B cell (primary cell): ENCODE measurements at regions not wholly inside any gene's neighbourhood (a gene's known extent, or its start where the extent isn't known, plus 50 kb on each side); places are given as distances from the start of the nearest gene placed in this dataset.

Experiments used
- ATAC-seq: fragments of 200-7000 bp; cut with Tn5 transposase; one replicate; pipeline ENCODE4 v1.10.0; 2021; ENCODE audit warnings: low read depth, mild to moderate bottlenecking, moderate number of reproducible peaks, moderate library complexity
- CTCF ChIA-PET: fragments of 350-600 bp; sonication (Branson Sonifier 250); formaldehyde crosslinking; loops from one replicate; lab custom pipeline; 2021; ENCODE audit warnings: antibody characterized with exemption, inconsistent platforms; lab: Charles Lee
- POLR2A ChIA-PET: fragments of 350-600 bp; sonication (Branson Sonifier 250); formaldehyde crosslinking; loops from one replicate; lab custom pipeline; 2021; ENCODE audit warnings: antibody characterized with exemption; lab: Charles Lee
- DNase-seq: peaks from one replicate; pipeline ENCODE4 v3.0.0; 2013
- H2AFZ ChIP-seq: 2 replicates; pipeline ENCODE4 v1.6.1; 2012; ENCODE audit warnings: mild to moderate bottlenecking, low read depth, low read length; ENCODE audit not compliant: insufficient read depth, poor library complexity, severe bottlenecking
- H3K27ac ChIP-seq, 2 donors: 1 replicate in 1 of 2; 2 replicates in 1 of 2; pipeline ENCODE4 v1.5.1; 2012 to 2013; ENCODE audit warnings: low read length in 2 of 2, mild to moderate bottlenecking in 2 of 2, moderate library complexity in 1 of 2
- H3K27me3 ChIP-seq, 4 experiments: fragments of 200-600 bp in 1 of 4; sonication (generic) in 1 of 4; replicated peaks in 1 of 4; 1 replicate in 2 of 4; 2 replicates in 2 of 4; pipeline versions ENCODE4 v1.6.1 to v1.7.0; 2013 to 2016; ENCODE audit warnings: low read length in 3 of 4, mild to moderate bottlenecking in 2 of 4, mixed read lengths in 1 of 4, moderate library complexity in 1 of 4; ENCODE audit not compliant: insufficient read depth in 4 of 4, control insufficient read depth in 3 of 4; ENCODE audit errors: control extremely low read depth in 1 of 4
- H3K36me3 ChIP-seq, 2 experiments: replicated peaks in 1 of 2; 1 replicate in 1 of 2; 2 replicates in 1 of 2; pipeline versions ENCODE4 v1.6.1 to v1.7.1; 2013; ENCODE audit warnings: low read length in 1 of 2; ENCODE audit not compliant: insufficient read depth in 2 of 2, control insufficient read depth in 1 of 2; ENCODE audit errors: control extremely low read depth in 1 of 2, extremely low read depth in 1 of 2
- H3K4me1 ChIP-seq, 2 donors: fragments of 200-600 bp in 1 of 2; sonication (generic) in 1 of 2; 1 replicate in 1 of 2; 2 replicates in 1 of 2; pipeline versions ENCODE4 v1.5.1 to v1.6.1; 2013 to 2017; ENCODE audit warnings: low read length in 2 of 2; ENCODE audit not compliant: control insufficient read depth in 2 of 2, insufficient read depth in 2 of 2
- H3K4me2 ChIP-seq: replicated peaks from 2 replicates; pipeline ENCODE3; 2012; ENCODE audit warnings: mild to moderate bottlenecking, low read depth, low read length; ENCODE audit not compliant: poor library complexity, severe bottlenecking
- H3K4me3 ChIP-seq, 5 experiments: fragments of 200-600 bp in 1 of 5; sonication (generic) in 1 of 5; 1 replicate in 3 of 5; 2 replicates in 2 of 5; pipeline versions ENCODE4 v1.5.1 to v1.7.0; 2011 to 2016; ENCODE audit warnings: low read length in 4 of 5, mild to moderate bottlenecking in 4 of 5, low read depth in 2 of 5, control low read depth in 1 of 5, moderate library complexity in 1 of 5; ENCODE audit not compliant: insufficient read depth in 1 of 5; ENCODE audit errors: control extremely low read depth in 1 of 5, extremely low read depth in 1 of 5
- H3K79me2 ChIP-seq: fragments of 200-600 bp; sonication (generic); one replicate; pipeline ENCODE4 v1.6.0; 2016; ENCODE audit warnings: low read length; ENCODE audit not compliant: control insufficient read depth, insufficient read depth
- H3K9ac ChIP-seq: fragments of 200-600 bp; sonication (generic); 2 replicates; pipeline ENCODE4 v1.6.1; 2017; ENCODE audit warnings: mild to moderate bottlenecking, low read length, moderate library complexity
- H3K9me3 ChIP-seq, 3 donors: one replicate each; pipeline versions ENCODE4 v1.6.1 to v1.7.1; 2013; ENCODE audit warnings: low read length in 2 of 3; ENCODE audit not compliant: control insufficient read depth in 2 of 3, insufficient read depth in 1 of 3; ENCODE audit errors: control extremely low read depth in 1 of 3
- H4K20me1 ChIP-seq: 2 replicates; pipeline ENCODE4 v1.6.0; 2012; ENCODE audit warnings: mild to moderate bottlenecking, low read length; ENCODE audit not compliant: insufficient read depth, control insufficient read depth, poor library complexity, severe bottlenecking
- H3K27ac Mint-ChIP-seq: one replicate; pipeline ENCODE4 v1.8.0; 2021; ENCODE audit warnings: mixed read lengths
- H3K27me3 Mint-ChIP-seq: one replicate; pipeline ENCODE4 v1.8.0; 2021; ENCODE audit warnings: mixed read lengths
- H3K4me1 Mint-ChIP-seq: one replicate; pipeline ENCODE4 v1.8.0; 2021; ENCODE audit warnings: mixed read lengths
- H3K4me3 Mint-ChIP-seq: one replicate; pipeline ENCODE4 v1.8.0; 2021; ENCODE audit warnings: mixed read lengths
- H3K9me3 Mint-ChIP-seq: one replicate; pipeline ENCODE4 v1.8.0; 2022; ENCODE audit warnings: mixed read lengths; ENCODE audit not compliant: insufficient read depth
- EZH2 ChIP-seq: IDR thresholded peaks from 2 replicates; pipeline ENCODE4 v1.6.1; 2012; ENCODE audit warnings: borderline replicate concordance, low read depth, mild to moderate bottlenecking, moderate library complexity, low read length; ENCODE audit not compliant: insufficient read depth, poor library complexity, severe bottlenecking
- WGBS: methylation state at CpG from one replicate; pipeline ENCODE4 v1.1.5; 2013; ENCODE audit warnings: missing lambda C conversion rate; ENCODE audit not compliant: insufficient coverage; 5-methylcytosine and 5-hydroxymethylcytosine counted together
- intact Hi-C: fragments of 100-400 bp; cut with micrococcal nuclease; formaldehyde crosslinking; loops from one replicate; pipeline ENCODE4 v1.10.0; 2022
- TF ChIP-seq, protein P1 (sequence below): fragments of 200-600 bp; IDR thresholded peaks from one replicate; pipeline ENCODE4 v1.8.0; 2022; ENCODE audit warnings: antibody characterized with exemption, mild to moderate bottlenecking

DNA sequence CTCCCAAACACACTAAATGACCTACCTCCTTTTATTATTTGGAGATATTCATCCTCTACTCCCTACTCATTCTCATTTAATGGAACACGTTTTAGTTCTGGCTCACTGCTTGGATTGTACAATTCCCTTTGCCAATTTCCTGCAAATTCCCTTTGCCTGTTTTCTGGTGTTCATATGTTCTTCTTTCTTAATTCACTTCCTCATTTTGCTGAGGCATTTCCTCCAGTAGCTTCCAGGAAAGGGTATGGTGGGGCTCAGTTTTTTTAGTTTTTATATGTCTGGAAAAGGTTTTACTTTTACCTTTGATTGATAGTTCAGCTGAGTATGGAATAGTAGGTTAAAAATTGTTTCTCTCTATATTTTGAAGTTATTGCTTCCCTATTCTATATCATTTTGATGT is 143.6 kb upstream of the GOLIM4 start:
- Mint-ChIP-seq H3K9me3 (no peaks in the 10 kb centered on the region), H3K27me3 (peaks cover 4% of the 10 kb centered on the region), H3K4me1 (no peaks in the 10 kb centered on the region), H3K4me3 (no peak overlapping the region), H3K27ac (no peak overlapping the region)
- intact Hi-C loops, result no loop called here
- Histone ChIP-seq H3K27ac (no peak overlapping the region), H3K79me2 (no peaks in the 10 kb centered on the region), H3K36me3 (no peaks in the 10 kb centered on the region), H3K27me3 (no peaks in the 10 kb centered on the region), H3K9me3 (peaks cover 0 to 1% (median 0%) of the 10 kb centered on the region in 3 donors), H3K4me3 (no peak overlapping the region), H3K4me2 (no peak overlapping the region), H3K9ac (no peak overlapping the region), H2AFZ (no peak overlapping the region), H4K20me1 (no peaks in the 10 kb centered on the region), H3K4me1 (no peaks in the 10 kb centered on the region)
- DNase-seq, result no peak
- ChIA-PET POLR2A (no interaction called here), CTCF (no interaction called here)
- no peak for ATAC-seq
- no CpG with 5 or more reads among the region's 1 CpG for WGBS
- TF ChIP-seq, protein P1, sequence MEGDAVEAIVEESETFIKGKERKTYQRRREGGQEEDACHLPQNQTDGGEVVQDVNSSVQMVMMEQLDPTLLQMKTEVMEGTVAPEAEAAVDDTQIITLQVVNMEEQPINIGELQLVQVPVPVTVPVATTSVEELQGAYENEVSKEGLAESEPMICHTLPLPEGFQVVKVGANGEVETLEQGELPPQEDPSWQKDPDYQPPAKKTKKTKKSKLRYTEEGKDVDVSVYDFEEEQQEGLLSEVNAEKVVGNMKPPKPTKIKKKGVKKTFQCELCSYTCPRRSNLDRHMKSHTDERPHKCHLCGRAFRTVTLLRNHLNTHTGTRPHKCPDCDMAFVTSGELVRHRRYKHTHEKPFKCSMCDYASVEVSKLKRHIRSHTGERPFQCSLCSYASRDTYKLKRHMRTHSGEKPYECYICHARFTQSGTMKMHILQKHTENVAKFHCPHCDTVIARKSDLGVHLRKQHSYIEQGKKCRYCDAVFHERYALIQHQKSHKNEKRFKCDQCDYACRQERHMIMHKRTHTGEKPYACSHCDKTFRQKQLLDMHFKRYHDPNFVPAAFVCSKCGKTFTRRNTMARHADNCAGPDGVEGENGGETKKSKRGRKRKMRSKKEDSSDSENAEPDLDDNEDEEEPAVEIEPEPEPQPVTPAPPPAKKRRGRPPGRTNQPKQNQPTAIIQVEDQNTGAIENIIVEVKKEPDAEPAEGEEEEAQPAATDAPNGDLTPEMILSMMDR, result no peak
- no peak for TF ChIP-seq EZH2

GRCh38 chr3:168233001-168233400 is 137.3 kb upstream of the GOLIM4 start:
- Histone ChIP-seq H3K9ac (no peak overlapping the region), H2AFZ (no peak overlapping the region), H3K4me3 (no peak overlapping the region), H3K9me3 (peaks cover 0 to 1% (median 0%) of the 10 kb centered on the region in 3 donors), H3K27ac (no peak overlapping the region), H3K79me2 (no peaks in the 10 kb centered on the region), H3K4me1 (no peaks in the 10 kb centered on the region), H3K4me2 (no peak overlapping the region), H4K20me1 (no peaks in the 10 kb centered on the region), H3K27me3 (no peaks in the 10 kb centered on the region), H3K36me3 (no peaks in the 10 kb centered on the region)
- intact Hi-C loops, result no loop called here
- TF ChIP-seq, protein P1, result no peak
- no peak for TF ChIP-seq EZH2
- WGBS, result no CpG with 5 or more reads among the region's 1 CpG
- no peak for ATAC-seq
- H3K4me1 Mint-ChIP-seq, result no peaks in the 10 kb centered on the region
- DNase-seq, result no peak
- H3K4me3 Mint-ChIP-seq, result no peak overlapping the region
- H3K27me3 Mint-ChIP-seq, result peaks cover 7% of the 10 kb centered on the region
- ChIA-PET POLR2A (no interaction called here), CTCF (no interaction called here)
- no peak overlapping the region for H3K27ac Mint-ChIP-seq
- no peaks in the 10 kb centered on the region for H3K9me3 Mint-ChIP-seq
